ENCODE measurements at regions not wholly inside any gene's neighbourhood (a gene's known extent, or its start where the extent isn't known, plus 50 kb on each side); places are given as distances from the start of the nearest gene placed in this dataset.

DNA sequence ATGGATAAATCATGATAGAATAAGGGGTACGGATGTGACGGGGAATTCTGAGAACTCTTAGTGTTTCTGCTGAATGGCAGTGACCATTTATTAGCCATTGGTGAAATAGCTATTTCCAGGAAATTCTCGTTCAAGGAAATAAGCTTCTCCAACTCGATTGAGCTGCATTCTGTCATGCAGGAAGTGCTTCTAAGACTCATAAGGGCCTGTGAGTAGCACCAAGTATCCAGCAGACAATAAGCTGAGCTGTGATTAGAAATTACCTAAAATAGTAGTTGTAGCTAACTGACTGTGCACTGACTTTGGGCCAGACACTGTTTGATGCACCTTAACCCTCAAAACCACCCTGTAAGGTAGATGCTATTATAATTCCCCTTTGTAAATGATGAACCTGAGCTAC lies 107.8 kb upstream of the IRX5 start:
- TF ChIP-seq POLR2AphosphoS5 (IDR thresholded peaks at IDR 0.05; ENCODE audit: low read depth, low read length) = no peak
- TF ChIP-seq FOXP2 (optimal IDR thresholded peaks at IDR 0.05; ENCODE audit: borderline replicate concordance, extremely low read depth, extremely low read length, insufficient read depth) = no peak
- TF ChIP-seq, protein P1, sequence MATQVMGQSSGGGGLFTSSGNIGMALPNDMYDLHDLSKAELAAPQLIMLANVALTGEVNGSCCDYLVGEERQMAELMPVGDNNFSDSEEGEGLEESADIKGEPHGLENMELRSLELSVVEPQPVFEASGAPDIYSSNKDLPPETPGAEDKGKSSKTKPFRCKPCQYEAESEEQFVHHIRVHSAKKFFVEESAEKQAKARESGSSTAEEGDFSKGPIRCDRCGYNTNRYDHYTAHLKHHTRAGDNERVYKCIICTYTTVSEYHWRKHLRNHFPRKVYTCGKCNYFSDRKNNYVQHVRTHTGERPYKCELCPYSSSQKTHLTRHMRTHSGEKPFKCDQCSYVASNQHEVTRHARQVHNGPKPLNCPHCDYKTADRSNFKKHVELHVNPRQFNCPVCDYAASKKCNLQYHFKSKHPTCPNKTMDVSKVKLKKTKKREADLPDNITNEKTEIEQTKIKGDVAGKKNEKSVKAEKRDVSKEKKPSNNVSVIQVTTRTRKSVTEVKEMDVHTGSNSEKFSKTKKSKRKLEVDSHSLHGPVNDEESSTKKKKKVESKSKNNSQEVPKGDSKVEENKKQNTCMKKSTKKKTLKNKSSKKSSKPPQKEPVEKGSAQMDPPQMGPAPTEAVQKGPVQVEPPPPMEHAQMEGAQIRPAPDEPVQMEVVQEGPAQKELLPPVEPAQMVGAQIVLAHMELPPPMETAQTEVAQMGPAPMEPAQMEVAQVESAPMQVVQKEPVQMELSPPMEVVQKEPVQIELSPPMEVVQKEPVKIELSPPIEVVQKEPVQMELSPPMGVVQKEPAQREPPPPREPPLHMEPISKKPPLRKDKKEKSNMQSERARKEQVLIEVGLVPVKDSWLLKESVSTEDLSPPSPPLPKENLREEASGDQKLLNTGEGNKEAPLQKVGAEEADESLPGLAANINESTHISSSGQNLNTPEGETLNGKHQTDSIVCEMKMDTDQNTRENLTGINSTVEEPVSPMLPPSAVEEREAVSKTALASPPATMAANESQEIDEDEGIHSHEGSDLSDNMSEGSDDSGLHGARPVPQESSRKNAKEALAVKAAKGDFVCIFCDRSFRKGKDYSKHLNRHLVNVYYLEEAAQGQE (IDR thresholded peaks at IDR 0.05; ENCODE audit: insufficient read depth in 1 of 2, low read depth in 2 of 2, low read length in 2 of 2) = no peak
- TF ChIP-seq SIN3A (IDR thresholded peaks at IDR 0.05; ENCODE audit: borderline replicate concordance, insufficient read depth, low read length) = no peak
- TF ChIP-seq TAF1 (IDR thresholded peaks at IDR 0.05; ENCODE audit: borderline replicate concordance, insufficient read depth, low read length) = no peak

DNA sequence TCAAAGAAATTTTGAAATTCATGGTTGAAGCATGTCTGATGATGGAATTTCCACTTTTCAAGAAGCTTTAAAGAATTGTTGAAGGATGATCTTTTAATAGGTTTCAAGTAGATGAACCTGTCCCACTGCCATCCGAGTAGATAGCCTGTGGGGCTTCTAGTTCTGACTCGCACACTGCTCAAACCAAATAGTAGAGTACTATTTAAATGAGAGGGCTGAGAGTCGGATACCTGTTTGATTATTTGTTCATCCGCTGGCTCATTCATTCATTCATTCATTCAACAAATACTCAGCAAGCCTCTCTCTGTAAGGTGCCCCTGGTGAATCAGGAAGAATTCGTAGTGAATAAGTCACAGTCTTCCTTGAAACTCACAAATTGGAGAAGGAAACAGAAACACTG lies 108.2 kb upstream of the IRX5 start:
- no peak for TF ChIP-seq POLR2AphosphoS5 (IDR thresholded peaks at IDR 0.05; ENCODE audit: low read depth, low read length)
- no peak for TF ChIP-seq SIN3A (IDR thresholded peaks at IDR 0.05; ENCODE audit: borderline replicate concordance, insufficient read depth, low read length)
- TF ChIP-seq FOXP2 (optimal IDR thresholded peaks at IDR 0.05; ENCODE audit: borderline replicate concordance, extremely low read depth, extremely low read length, insufficient read depth) = no peak
- TF ChIP-seq, protein P1 (IDR thresholded peaks at IDR 0.05; ENCODE audit: insufficient read depth in 1 of 2, low read depth in 2 of 2, low read length in 2 of 2) = no peak

DNA sequence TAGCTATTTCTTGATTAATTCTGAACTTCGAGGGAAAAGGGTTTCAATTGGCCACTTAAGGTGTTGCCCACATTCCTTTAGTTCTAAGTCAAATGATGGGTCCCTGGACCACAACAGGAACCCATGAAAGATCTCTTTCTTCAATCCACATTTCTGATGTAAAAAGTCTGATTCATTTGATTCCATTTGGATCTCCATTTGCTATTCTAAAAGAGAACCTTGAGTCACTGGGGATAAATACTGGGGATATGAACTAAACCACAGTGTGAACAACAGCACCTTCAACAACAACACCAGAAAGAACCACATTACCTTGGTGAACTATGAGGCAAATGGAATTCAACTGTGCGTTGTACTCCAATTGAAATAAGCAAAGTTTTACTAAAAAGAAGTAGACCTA lies 108.9 kb upstream of the IRX5 start:
- TF ChIP-seq, protein P1 (IDR thresholded peaks at IDR 0.05; ENCODE audit: insufficient read depth in 1 of 2, low read depth in 2 of 2, low read length in 2 of 2) = no peak
- TF ChIP-seq POLR2AphosphoS5 (IDR thresholded peaks at IDR 0.05; ENCODE audit: low read depth, low read length) = no peak

GRCh38 chr16:54817940-54818574 lies 112.6 kb upstream of the IRX5 start:
- TF ChIP-seq FOXP2 (optimal IDR thresholded peaks at IDR 0.05; ENCODE audit: borderline replicate concordance, extremely low read depth, extremely low read length, insufficient read depth) (no peak), POLR2AphosphoS5 (IDR thresholded peaks at IDR 0.05; ENCODE audit: low read depth, low read length) (no peak), TAF1 (IDR thresholded peaks at IDR 0.05; ENCODE audit: borderline replicate concordance, insufficient read depth, low read length) (no peak), SIN3A (IDR thresholded peaks at IDR 0.05; ENCODE audit: borderline replicate concordance, insufficient read depth, low read length) (no peak)
- TF ChIP-seq, protein P1 (IDR thresholded peaks at IDR 0.05; ENCODE audit: insufficient read depth in 1 of 2, low read depth in 2 of 2, low read length in 2 of 2) = no peak

DNA sequence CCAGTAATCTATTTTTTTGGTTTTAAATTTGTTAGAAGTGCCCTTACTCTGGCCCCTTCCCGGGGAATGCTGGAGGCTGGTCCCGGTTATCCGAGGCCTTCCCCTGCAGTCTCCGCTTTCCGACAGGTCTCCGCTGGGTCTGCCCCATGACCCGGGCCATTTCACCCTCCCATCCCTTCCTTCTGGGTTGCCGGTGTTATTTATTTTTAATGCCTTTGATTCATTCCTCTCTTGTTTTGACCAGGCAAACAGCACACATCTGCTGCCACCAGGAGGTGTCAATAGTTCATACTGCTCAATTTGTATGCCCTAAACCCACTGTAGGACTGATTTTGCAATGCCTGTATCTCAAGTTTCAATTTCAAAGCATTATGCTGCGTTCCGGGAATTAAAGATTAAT lies 113.2 kb upstream of the IRX5 start:
- TF ChIP-seq, protein P1 (IDR thresholded peaks at IDR 0.05; ENCODE audit: insufficient read depth in 1 of 2, low read depth in 2 of 2, low read length in 2 of 2) = no peak
- TF ChIP-seq FOXP2 (optimal IDR thresholded peaks at IDR 0.05; ENCODE audit: borderline replicate concordance, extremely low read depth, extremely low read length, insufficient read depth) (no peak), TAF1 (IDR thresholded peaks at IDR 0.05; ENCODE audit: borderline replicate concordance, insufficient read depth, low read length) (no peak), POLR2AphosphoS5 (IDR thresholded peaks at IDR 0.05; ENCODE audit: low read depth, low read length) (no peak), SIN3A (IDR thresholded peaks at IDR 0.05; ENCODE audit: borderline replicate concordance, insufficient read depth, low read length) (no peak)
